ENCODE measurements at regions not wholly inside any gene's neighbourhood (a gene's known extent, or its start where the extent isn't known, plus 50 kb on each side); places are given as distances from the start of the nearest gene placed in this dataset.
"Not testable (repeated sequence)": the region's sequence is repeated elsewhere in the genome, so short reads cannot be mapped to it uniquely, and the experiment has no call there.

DNA sequence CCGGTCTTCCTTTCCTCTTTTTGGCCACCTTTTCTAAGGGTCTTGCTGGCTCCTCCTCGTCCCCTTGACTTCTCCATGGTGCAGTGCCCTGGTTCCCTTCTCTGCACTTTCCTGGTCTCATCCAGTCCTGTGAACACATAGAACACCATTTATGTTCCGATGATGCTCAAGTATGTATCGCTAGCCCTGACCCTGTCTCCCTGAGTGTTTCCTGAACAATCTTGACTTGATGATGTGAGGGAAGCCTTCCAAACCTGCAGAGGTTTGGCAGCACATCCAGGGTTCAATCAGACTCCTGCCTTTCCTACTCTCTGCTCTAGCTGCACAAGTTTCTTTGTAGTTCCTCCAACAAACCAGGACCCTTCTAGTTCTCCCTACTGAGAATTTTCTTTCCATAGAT, 132.1 kb downstream of the RGPD3 start:
- Histone ChIP-seq H3K4me1 (ENCODE audit: control insufficient read depth in 2 of 2, insufficient read depth in 1 of 2, low read depth in 1 of 2, low read length in 2 of 2) (peaks cover 3 to 6% of the 10 kb centered on the region in 2 donors), H3K27ac (replicated peaks; ENCODE audit: low read length) (no peak overlapping the region), H3K36me3 (replicated peaks in 1 of 2; ENCODE audit: control insufficient read depth in 2 of 2, insufficient read depth in 2 of 2, low read length in 2 of 2) (no peaks in the 10 kb centered on the region), H3K9me3 (replicated peaks in 1 of 2; ENCODE audit: control insufficient read depth in 2 of 2, insufficient read depth in 1 of 2, low read depth in 1 of 2, low read length in 2 of 2) (peaks cover 0 to 5% of the 10 kb centered on the region in 2 donors), H3K9ac (ENCODE audit: low read depth, low read length, poor library complexity) (no peak overlapping the region), H3K4me2 (ENCODE audit: insufficient read depth, low read length, poor library complexity, severe bottlenecking) (no peak overlapping the region), H3K18ac (ENCODE audit: low read length) (peak overlapping the region; percentile 17), H2BK12ac (ENCODE audit: low read length) (no peak overlapping the region), H2BK15ac (ENCODE audit: low read length) (no peak overlapping the region), H4K91ac (ENCODE audit: low read depth, low read length, poor library complexity) (no peak overlapping the region), H2AK5ac (ENCODE audit: low read depth, low read length) (no peak overlapping the region), H2BK120ac (ENCODE audit: low read depth, low read length) (no peak overlapping the region), H3K79me1 (ENCODE audit: low read depth, low read length) (no peaks in the 10 kb centered on the region), H3K23ac (ENCODE audit: low read depth, low read length, poor library complexity) (no peak overlapping the region), H2BK5ac (ENCODE audit: low read length) (no peak overlapping the region), H4K8ac (ENCODE audit: low read depth, low read length) (no peak overlapping the region), H3K27me3 (ENCODE audit: control insufficient read depth in 3 of 3, insufficient read depth in 3 of 3, low read depth in 1 of 3, low read length in 3 of 3) (no peaks in the 10 kb centered on the region), H3K4me3 (ENCODE audit: low read length in 2 of 2) (no peak overlapping the region), H3K4ac (ENCODE audit: low read length) (no peak overlapping the region), H2AFZ (ENCODE audit: low read length) (no peak overlapping the region), H3K14ac (ENCODE audit: low read length) (no peak overlapping the region)
- no CpG with 5 or more reads among the region's 4 CpGs for WGBS, 2 donors (ENCODE audit: extremely low coverage in 2 of 2, insufficient read length in 2 of 2, insufficient replicate concordance in 1 of 2)
- no peak for DNase-seq (ENCODE audit: low spot score)

DNA sequence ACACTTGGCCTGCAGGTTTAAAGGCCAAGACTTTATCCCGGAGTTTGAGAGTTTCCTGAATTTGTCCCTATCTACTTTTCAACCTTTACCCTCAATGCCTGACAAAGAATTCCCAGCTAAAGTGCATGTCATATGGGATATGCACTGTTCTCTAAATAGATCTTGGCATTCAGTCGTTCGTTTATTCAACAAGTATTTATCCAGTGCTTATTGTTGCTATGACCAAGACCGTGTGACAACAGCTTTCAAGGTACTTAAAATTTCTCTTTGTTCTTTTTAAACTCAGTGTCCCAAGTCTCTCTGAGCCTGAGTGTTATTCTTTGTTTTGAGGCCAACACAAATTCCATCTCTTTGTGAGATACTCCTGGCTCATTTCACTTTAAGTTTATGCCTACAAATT, 133.4 kb downstream of the RGPD3 start:
- H2BK12ac ChIP-seq (ENCODE audit: low read length): no peak overlapping the region
- H2BK5ac ChIP-seq (ENCODE audit: low read length): no peak overlapping the region
- H2AFZ ChIP-seq (ENCODE audit: low read length): no peak overlapping the region
- H3K23ac ChIP-seq (ENCODE audit: low read depth, low read length, poor library complexity): no peak overlapping the region
- no peak overlapping the region for H3K4me2 ChIP-seq (ENCODE audit: insufficient read depth, low read length, poor library complexity, severe bottlenecking)
- no peak overlapping the region for H4K8ac ChIP-seq (ENCODE audit: low read depth, low read length)
- H3K79me1 ChIP-seq (ENCODE audit: low read depth, low read length): no peaks in the 10 kb centered on the region
- H3K9ac ChIP-seq (ENCODE audit: low read depth, low read length, poor library complexity): no peak overlapping the region
- H2BK15ac ChIP-seq (ENCODE audit: low read length): no peak overlapping the region
- no peak overlapping the region for H3K4me3 ChIP-seq (ENCODE audit: low read length in 2 of 2)
- H2AK5ac ChIP-seq (ENCODE audit: low read depth, low read length): no peak overlapping the region
- no peak overlapping the region for H3K27ac ChIP-seq (replicated peaks; ENCODE audit: low read length)
- H3K4ac ChIP-seq (ENCODE audit: low read length): no peak overlapping the region
- no CpG with 5 or more reads among the region's 4 CpGs for WGBS, 2 donors (ENCODE audit: extremely low coverage in 2 of 2, insufficient read length in 2 of 2, insufficient replicate concordance in 1 of 2)
- no peaks in the 10 kb centered on the region for H3K27me3 ChIP-seq (ENCODE audit: control insufficient read depth in 3 of 3, insufficient read depth in 3 of 3, low read depth in 1 of 3, low read length in 3 of 3)
- no peak overlapping the region for H3K18ac ChIP-seq (ENCODE audit: low read length)
- no peaks in the 10 kb centered on the region for H3K36me3 ChIP-seq (replicated peaks in 1 of 2; ENCODE audit: control insufficient read depth in 2 of 2, insufficient read depth in 2 of 2, low read length in 2 of 2)
- no peak overlapping the region for H3K14ac ChIP-seq (ENCODE audit: low read length)
- DNase-seq (ENCODE audit: low spot score): no peak
- H4K91ac ChIP-seq (ENCODE audit: low read depth, low read length, poor library complexity): no peak overlapping the region
- peaks cover 0 to 5% of the 10 kb centered on the region in 2 donors for H3K9me3 ChIP-seq (replicated peaks in 1 of 2; ENCODE audit: control insufficient read depth in 2 of 2, insufficient read depth in 1 of 2, low read depth in 1 of 2, low read length in 2 of 2)
- H2BK120ac ChIP-seq (ENCODE audit: low read depth, low read length): no peak overlapping the region
- peaks cover 3 to 6% of the 10 kb centered on the region in 2 donors for H3K4me1 ChIP-seq (ENCODE audit: control insufficient read depth in 2 of 2, insufficient read depth in 1 of 2, low read depth in 1 of 2, low read length in 2 of 2)

DNA sequence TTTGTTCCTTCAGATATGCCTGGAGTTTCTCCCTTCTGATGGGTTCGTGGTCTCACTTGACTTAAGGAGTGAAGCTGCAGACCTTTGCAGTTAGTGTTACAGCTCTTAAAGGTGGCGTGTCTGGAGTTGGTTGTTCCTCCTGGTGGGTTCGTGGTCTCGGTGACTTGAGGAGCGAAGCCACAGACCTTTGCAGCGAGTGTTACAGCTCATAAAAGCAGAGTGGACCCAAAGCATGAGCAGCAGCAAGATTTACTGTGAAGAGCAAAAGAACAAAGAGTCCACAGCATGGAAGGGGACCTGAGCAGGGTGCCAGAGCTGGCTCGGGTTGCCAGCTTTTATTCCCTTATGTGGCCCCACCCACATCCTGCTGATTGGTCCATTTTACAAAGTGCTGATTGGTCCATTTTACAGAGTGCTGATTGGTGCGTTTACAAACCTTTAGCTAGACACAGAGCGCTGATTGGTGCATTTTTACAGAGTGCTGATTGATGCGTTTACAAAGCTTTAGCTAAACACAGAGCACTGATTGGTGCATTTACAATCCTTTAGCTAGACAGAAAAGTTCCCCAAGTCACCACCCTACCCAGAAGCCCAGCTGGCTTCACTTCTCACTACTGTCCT, 134.8 kb downstream of the RGPD3 start:
- H4K8ac ChIP-seq (ENCODE audit: low read depth, low read length); H3K27me3 ChIP-seq (ENCODE audit: control insufficient read depth in 3 of 3, insufficient read depth in 3 of 3, low read depth in 1 of 3, low read length in 3 of 3); H2AK5ac ChIP-seq (ENCODE audit: low read depth, low read length); H3K27ac ChIP-seq (replicated peaks; ENCODE audit: low read length); DNase-seq (ENCODE audit: low spot score); H3K14ac ChIP-seq (ENCODE audit: low read length); H2BK12ac ChIP-seq (ENCODE audit: low read length); H3K9me3 ChIP-seq (replicated peaks in 1 of 2; ENCODE audit: control insufficient read depth in 2 of 2, insufficient read depth in 1 of 2, low read depth in 1 of 2, low read length in 2 of 2); H3K4ac ChIP-seq (ENCODE audit: low read length); H2BK120ac ChIP-seq (ENCODE audit: low read depth, low read length); H3K4me2 ChIP-seq (ENCODE audit: insufficient read depth, low read length, poor library complexity, severe bottlenecking); H4K91ac ChIP-seq (ENCODE audit: low read depth, low read length, poor library complexity); H3K9ac ChIP-seq (ENCODE audit: low read depth, low read length, poor library complexity); H3K36me3 ChIP-seq (replicated peaks in 1 of 2; ENCODE audit: control insufficient read depth in 2 of 2, insufficient read depth in 2 of 2, low read length in 2 of 2); H3K4me3 ChIP-seq (ENCODE audit: low read length in 2 of 2); H3K23ac ChIP-seq (ENCODE audit: low read depth, low read length, poor library complexity); H3K4me1 ChIP-seq (ENCODE audit: control insufficient read depth in 2 of 2, insufficient read depth in 1 of 2, low read depth in 1 of 2, low read length in 2 of 2); H2BK5ac ChIP-seq (ENCODE audit: low read length); H2BK15ac ChIP-seq (ENCODE audit: low read length); H3K18ac ChIP-seq (ENCODE audit: low read length); H3K79me1 ChIP-seq (ENCODE audit: low read depth, low read length): not testable (repeated sequence)
- peak overlapping the region; percentile 46 for H2AFZ ChIP-seq (ENCODE audit: low read length)
- whole genome bisulfite sequencing, 2 donors (ENCODE audit: extremely low coverage in 2 of 2, insufficient read length in 2 of 2, insufficient replicate concordance in 1 of 2): no CpG with 5 or more reads among the region's 10 CpGs

DNA sequence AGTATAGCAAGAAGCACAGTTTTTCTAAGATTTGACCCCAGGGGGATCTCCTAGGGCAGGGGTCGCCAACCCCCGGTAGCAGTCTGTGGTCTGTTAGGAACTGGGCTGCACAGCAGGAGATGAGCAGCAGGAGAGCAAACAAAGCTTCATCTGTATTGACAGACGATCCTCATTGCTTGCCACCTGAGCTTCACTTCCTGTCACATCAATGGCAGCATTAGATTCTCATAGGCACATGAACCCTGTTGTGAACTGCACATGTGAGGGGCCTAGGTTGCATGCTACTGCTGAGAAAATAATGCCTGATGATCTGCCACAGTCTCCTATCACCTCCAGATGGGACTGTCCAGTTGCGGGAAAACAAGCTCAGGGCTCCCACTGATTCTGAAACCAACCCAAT, 136.2 kb downstream of the RGPD3 start:
- no peaks in the 10 kb centered on the region for H3K27me3 ChIP-seq (ENCODE audit: control insufficient read depth in 3 of 3, insufficient read depth in 3 of 3, low read depth in 1 of 3, low read length in 3 of 3)
- no peak for DNase-seq (ENCODE audit: low spot score)
- H2BK15ac ChIP-seq (ENCODE audit: low read length): no peak overlapping the region
- H4K91ac ChIP-seq (ENCODE audit: low read depth, low read length, poor library complexity): no peak overlapping the region
- no peak overlapping the region for H3K9ac ChIP-seq (ENCODE audit: low read depth, low read length, poor library complexity)
- no peak overlapping the region for H3K4me2 ChIP-seq (ENCODE audit: insufficient read depth, low read length, poor library complexity, severe bottlenecking)
- H3K4me1 ChIP-seq (ENCODE audit: control insufficient read depth in 2 of 2, insufficient read depth in 1 of 2, low read depth in 1 of 2, low read length in 2 of 2): peaks cover 3 to 6% of the 10 kb centered on the region in 2 donors
- peak overlapping the region in 1 of 2 donors; percentile 23 for H3K4me3 ChIP-seq (ENCODE audit: low read length in 2 of 2)
- H2AFZ ChIP-seq (ENCODE audit: low read length): peak overlapping the region; percentile 64
- no peaks in the 10 kb centered on the region for H3K36me3 ChIP-seq (replicated peaks in 1 of 2; ENCODE audit: control insufficient read depth in 2 of 2, insufficient read depth in 2 of 2, low read length in 2 of 2)
- H2BK5ac ChIP-seq (ENCODE audit: low read length): no peak overlapping the region
- no peak overlapping the region for H2BK120ac ChIP-seq (ENCODE audit: low read depth, low read length)
- WGBS, 2 donors (ENCODE audit: extremely low coverage in 2 of 2, insufficient read length in 2 of 2, insufficient replicate concordance in 1 of 2): no CpG with 5 or more reads among the region's 4 CpGs
- H3K18ac ChIP-seq (ENCODE audit: low read length): no peak overlapping the region
- H3K14ac ChIP-seq (ENCODE audit: low read length): no peak overlapping the region
- peaks cover 0 to 5% of the 10 kb centered on the region in 2 donors for H3K9me3 ChIP-seq (replicated peaks in 1 of 2; ENCODE audit: control insufficient read depth in 2 of 2, insufficient read depth in 1 of 2, low read depth in 1 of 2, low read length in 2 of 2)
- no peak overlapping the region for H4K8ac ChIP-seq (ENCODE audit: low read depth, low read length)
- no peak overlapping the region for H2AK5ac ChIP-seq (ENCODE audit: low read depth, low read length)
- no peak overlapping the region for H3K4ac ChIP-seq (ENCODE audit: low read length)
- no peak overlapping the region for H2BK12ac ChIP-seq (ENCODE audit: low read length)
- H3K79me1 ChIP-seq (ENCODE audit: low read depth, low read length): no peaks in the 10 kb centered on the region
- H3K23ac ChIP-seq (ENCODE audit: low read depth, low read length, poor library complexity): no peak overlapping the region
- no peak overlapping the region for H3K27ac ChIP-seq (replicated peaks; ENCODE audit: low read length)
